DND-41 (cell line): ENCODE measurements at regions not wholly inside any gene's neighbourhood (a gene's known extent, or its start where the extent isn't known, plus 50 kb on each side); places are given as distances from the start of the nearest gene placed in this dataset.

Experiments used
- CTCF ChIP-seq: IDR thresholded peaks from 2 replicates; pipeline ENCODE4 v1.5.1; 2012; ENCODE audit warnings: borderline replicate concordance, low read length, moderate library complexity, mild to moderate bottlenecking; ENCODE audit not compliant: poor library complexity, severe bottlenecking; ENCODE audit errors: extremely low read depth
- EZH2 ChIP-seq: IDR thresholded peaks from 3 replicates; pipeline ENCODE4 v1.6.1; 2012; ENCODE audit warnings: borderline replicate concordance, low read depth, mild to moderate bottlenecking, moderate library complexity, low read length, inconsistent platforms; ENCODE audit not compliant: severe bottlenecking

GRCh38 chr3:162701211-162701610 lies 1204.6 kb downstream of the OTOL1 start:
- TF ChIP-seq EZH2, result no peak
- TF ChIP-seq CTCF, result no peak
